ENCODE measurements at regions not wholly inside any gene's neighbourhood (a gene's known extent, or its start where the extent isn't known, plus 50 kb on each side); places are given as distances from the start of the nearest gene placed in this dataset.
A peak's percentile ranks its signal among the peaks of the same experiment; 100 is the strongest.

DNA sequence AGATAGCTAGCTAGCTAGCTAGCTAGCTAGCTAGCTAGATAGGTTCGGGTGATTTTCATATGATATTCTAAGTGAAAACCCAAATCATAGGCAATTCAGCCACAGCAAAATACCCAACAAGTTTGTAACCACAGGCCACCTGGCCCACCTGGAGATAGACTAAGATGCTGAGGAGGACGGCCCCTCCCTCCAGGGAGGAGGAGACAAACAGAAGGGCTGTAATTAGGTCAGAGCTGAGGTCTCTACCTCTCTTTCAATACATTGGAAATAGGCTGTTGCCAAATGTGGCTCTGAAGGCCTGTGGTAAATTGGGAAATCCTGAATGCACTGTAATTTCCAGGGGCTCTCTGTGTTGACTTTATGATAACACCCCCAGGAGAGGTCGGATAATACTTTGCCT, 382.2 kb downstream of the FGF9 start:
- Mint-ChIP-seq H3K9me3 (peaks cover 3% of the 10 kb centered on the region), H3K27ac (ENCODE audit: unreplicated experiment) (no peak overlapping the region), H3K27me3 (ENCODE audit: low read depth) (no peaks in the 10 kb centered on the region), H3K4me1 (no peaks in the 10 kb centered on the region), H3K4me3 (no peak overlapping the region), H3K36me3 (ENCODE audit: low read depth) (no peaks in the 10 kb centered on the region)
- DNase-seq (ENCODE audit: low read depth, low spot score): no peak
- TF ChIP-seq, protein P1, sequence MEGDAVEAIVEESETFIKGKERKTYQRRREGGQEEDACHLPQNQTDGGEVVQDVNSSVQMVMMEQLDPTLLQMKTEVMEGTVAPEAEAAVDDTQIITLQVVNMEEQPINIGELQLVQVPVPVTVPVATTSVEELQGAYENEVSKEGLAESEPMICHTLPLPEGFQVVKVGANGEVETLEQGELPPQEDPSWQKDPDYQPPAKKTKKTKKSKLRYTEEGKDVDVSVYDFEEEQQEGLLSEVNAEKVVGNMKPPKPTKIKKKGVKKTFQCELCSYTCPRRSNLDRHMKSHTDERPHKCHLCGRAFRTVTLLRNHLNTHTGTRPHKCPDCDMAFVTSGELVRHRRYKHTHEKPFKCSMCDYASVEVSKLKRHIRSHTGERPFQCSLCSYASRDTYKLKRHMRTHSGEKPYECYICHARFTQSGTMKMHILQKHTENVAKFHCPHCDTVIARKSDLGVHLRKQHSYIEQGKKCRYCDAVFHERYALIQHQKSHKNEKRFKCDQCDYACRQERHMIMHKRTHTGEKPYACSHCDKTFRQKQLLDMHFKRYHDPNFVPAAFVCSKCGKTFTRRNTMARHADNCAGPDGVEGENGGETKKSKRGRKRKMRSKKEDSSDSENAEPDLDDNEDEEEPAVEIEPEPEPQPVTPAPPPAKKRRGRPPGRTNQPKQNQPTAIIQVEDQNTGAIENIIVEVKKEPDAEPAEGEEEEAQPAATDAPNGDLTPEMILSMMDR (conservative IDR thresholded peaks at IDR 0.05): no peak

DNA sequence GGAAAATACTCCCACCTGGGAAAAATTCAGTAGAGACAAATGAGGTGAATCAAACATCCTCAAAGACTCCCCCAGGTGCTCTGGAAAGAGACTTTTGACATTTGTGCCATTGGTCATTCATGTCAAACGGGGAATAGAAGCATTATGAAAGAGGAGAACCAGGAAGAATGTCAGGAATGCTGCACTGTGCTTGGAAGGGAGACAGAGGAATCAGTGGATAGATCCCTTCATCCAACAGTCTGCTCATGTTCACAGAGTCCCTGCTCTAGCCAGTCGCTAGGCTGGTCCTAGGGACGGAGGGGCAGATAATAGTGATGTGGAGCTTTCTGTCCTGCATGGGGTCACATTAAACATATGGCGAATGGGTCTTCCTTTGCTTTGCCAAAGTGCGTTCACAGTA, 384.4 kb downstream of the FGF9 start:
- no peak overlapping the region for H3K27ac Mint-ChIP-seq (ENCODE audit: unreplicated experiment)
- no peaks in the 10 kb centered on the region for H3K36me3 Mint-ChIP-seq (ENCODE audit: low read depth)
- no peaks in the 10 kb centered on the region for H3K27me3 Mint-ChIP-seq (ENCODE audit: low read depth)
- peaks cover 3% of the 10 kb centered on the region for H3K9me3 Mint-ChIP-seq
- no peak overlapping the region for H3K4me3 Mint-ChIP-seq
- TF ChIP-seq, protein P1 (conservative IDR thresholded peaks at IDR 0.05): no peak
- DNase-seq (ENCODE audit: low read depth, low spot score): no peak
- H3K4me1 Mint-ChIP-seq: no peaks in the 10 kb centered on the region

DNA sequence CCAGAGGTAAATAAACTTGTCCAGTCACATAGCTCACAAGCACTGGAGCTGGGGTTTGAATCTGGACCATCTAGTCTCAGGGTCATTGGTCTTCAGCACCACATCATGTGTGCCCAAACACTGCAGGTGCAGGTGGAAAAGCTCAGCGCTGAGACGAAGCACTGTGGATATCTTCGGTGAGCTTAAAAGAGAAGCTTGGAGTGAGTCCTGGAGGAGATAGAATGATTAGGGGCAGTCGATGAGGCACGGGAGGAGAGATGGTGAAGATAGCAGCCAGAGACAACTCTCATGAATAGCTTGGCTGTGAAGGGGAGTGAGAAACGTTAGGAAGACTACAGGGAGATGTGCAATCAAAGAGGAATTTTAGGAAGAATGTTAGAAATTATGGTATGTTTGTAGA, 389.3 kb downstream of the FGF9 start:
- TF ChIP-seq, protein P1 (conservative IDR thresholded peaks at IDR 0.05): no peak
- Mint-ChIP-seq H3K4me3 (no peak overlapping the region), H3K4me1 (peaks cover 5% of the 10 kb centered on the region), H3K36me3 (ENCODE audit: low read depth) (no peaks in the 10 kb centered on the region), H3K27me3 (ENCODE audit: low read depth) (no peaks in the 10 kb centered on the region), H3K9me3 (peaks cover 3% of the 10 kb centered on the region), H3K27ac (ENCODE audit: unreplicated experiment) (peak overlapping the region; percentile 31)
- DNase-seq (ENCODE audit: low read depth, low spot score): no peak

DNA sequence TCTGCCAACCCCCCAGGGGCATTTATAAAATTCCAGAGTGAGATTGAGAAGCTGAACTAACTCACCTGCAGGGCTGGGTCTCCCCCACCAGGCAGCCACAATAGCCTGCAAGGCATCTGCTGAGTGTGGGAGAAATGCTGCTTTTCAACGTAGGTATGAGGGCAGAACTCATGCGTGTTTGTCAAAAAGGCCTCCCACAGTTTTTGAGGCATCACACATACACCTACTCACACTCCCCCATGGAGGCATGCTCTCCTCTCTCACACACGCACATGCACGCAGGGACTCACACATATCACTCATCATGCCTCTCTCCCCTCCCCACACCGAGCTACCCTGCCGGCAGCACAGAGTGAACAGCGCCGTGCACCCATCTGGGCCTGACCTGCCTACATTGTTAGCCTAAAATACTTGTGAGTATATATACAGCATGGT, 390.5 kb downstream of the FGF9 start:
- H3K9me3 Mint-ChIP-seq: no peaks in the 10 kb centered on the region
- peaks cover 9% of the 10 kb centered on the region for H3K4me1 Mint-ChIP-seq
- H3K27me3 Mint-ChIP-seq (ENCODE audit: low read depth): no peaks in the 10 kb centered on the region
- no peak overlapping the region for H3K4me3 Mint-ChIP-seq
- no peak for DNase-seq (ENCODE audit: low read depth, low spot score)
- TF ChIP-seq, protein P1 (conservative IDR thresholded peaks at IDR 0.05): no peak
- no peaks in the 10 kb centered on the region for H3K36me3 Mint-ChIP-seq (ENCODE audit: low read depth)
- H3K27ac Mint-ChIP-seq (ENCODE audit: unreplicated experiment): no peak overlapping the region

DNA sequence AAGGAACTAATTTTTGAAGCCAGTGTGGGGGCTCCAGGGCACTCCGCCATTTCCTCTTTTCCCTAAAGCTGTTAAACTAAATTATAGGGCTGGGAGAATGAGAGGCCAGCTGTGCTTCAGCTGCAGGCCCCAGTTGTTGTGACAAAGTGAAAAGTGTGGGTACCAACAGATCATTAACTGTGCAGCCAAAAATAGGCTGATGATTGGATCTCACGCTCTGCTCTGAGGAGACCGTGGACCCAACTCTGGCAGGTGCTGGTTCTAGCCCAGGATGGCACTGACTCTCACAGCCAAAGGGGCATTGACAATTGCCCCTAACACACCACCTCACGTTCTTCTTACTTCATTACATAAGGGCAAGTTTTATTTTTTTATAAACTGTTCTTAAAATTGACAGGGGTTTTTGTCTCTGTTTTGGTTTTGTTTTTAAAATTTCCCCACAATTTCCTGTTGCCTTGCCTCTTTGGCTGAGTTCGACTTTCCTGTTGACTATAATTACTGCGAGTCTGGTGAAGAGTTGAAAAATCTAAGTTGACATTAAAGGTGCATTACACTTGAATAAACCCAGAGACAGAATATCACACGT, 391.0 kb downstream of the FGF9 start:
- no peak overlapping the region for H3K4me3 Mint-ChIP-seq
- TF ChIP-seq, protein P1 (conservative IDR thresholded peaks at IDR 0.05): no peak
- no peaks in the 10 kb centered on the region for H3K27me3 Mint-ChIP-seq (ENCODE audit: low read depth)

More for the DNA sequence above, 391.0 kb downstream of the FGF9 start:
- no peaks in the 10 kb centered on the region for H3K9me3 Mint-ChIP-seq
- no peak overlapping the region for H3K27ac Mint-ChIP-seq (ENCODE audit: unreplicated experiment)
- peaks cover under 1% of the 10 kb centered on the region for H3K36me3 Mint-ChIP-seq (ENCODE audit: low read depth)
- H3K4me1 Mint-ChIP-seq: peaks cover 9% of the 10 kb centered on the region
- no peak for DNase-seq (ENCODE audit: low read depth, low spot score)
